GM21723 (cell line): ENCODE measurements at regions not wholly inside any gene's neighbourhood (a gene's known extent, or its start where the extent isn't known, plus 50 kb on each side); places are given as distances from the start of the nearest gene placed in this dataset.

Experiments
- ATAC-seq: cut with Tn5 transposase; IDR thresholded peaks from one replicate; pipeline ENCODE4 v1.9.1; 2021; ENCODE audit warnings: mild to moderate bottlenecking, moderate library complexity; ENCODE audit not compliant: unreplicated experiment

DNA sequence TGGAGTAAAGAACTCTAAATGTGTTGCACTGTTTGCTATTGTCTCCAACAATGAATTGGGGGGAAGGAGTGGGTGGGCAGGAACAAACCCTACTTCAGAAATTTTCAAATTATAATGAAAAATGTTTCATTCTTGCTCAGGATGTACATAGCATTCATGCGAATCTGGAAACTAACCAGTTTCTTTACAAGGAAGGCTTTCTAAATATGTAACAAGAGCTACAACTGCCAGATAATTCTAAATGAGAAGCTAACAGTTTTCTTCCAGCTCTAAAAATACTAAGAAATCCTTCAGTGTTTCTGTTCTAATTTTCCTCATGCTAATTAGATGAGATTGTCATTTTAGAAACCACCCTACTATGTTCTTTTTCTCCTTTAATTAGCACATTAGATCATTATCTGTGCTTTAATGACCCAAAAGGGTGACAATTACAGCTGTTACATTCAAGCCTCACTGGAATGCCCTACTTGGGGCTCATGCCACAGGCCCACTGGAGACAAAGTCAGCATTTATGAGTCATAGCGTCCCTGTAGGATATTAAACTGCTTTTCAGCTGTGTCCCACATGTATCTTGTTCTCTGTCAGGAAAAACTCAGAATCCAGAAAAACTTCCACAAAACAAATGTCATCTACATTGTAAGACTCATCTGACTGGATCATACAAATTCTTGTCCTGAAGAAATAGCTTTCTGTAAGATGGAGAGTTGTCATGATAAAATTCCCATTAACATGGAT lies 804.6 kb upstream of the CXADR start:
- no peak for ATAC-seq

DNA sequence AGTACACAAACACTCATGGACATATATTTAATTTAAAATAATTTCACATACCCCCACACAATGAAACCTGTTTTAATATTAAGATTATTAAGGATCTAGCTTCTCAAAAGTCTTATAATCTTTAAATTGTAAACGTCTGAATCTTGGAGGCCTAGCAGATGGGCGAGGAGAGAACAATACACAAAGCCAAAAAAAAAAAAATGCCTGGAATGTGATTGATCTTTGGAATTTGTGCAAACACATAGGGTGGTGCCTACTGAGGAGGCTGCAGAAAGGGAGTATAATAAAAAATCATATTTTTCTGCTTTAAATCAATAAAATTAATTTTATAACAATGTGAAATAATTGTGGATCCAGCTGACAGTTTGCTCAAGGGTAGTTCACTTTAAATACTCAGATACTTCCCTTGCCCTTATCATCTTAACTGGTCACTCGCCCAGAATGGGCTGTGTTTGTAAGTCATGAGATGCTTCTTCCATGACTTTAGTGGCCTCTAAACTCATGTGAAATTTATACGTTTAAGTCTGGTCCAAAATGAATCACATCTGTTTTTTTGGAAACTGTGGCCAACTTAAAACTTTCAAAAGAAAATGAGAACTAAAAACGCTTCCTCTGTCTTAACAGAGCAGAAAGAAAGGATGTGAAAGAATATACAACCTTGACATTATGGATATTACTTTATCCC lies 802.8 kb upstream of the CXADR start:
- ATAC-seq: no peak

DNA sequence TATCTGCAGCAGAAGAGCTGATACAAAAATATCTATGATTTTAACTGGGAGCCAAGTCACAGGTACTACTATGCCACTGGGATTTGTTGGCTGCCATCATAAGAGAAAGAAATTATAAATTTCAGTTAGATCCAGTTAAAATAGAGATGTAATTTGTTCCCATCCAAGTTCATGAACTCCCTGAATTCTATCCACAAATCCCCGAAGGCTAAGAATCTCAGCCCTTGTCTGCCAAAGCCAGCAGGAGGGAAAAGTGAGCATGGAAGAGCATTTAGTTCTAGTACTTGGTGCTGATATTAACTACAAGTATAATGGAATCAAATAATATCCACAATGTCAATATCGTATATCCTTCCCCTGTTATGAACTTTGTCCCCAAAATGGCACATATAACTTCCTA lies 801.1 kb upstream of the CXADR start:
- ATAC-seq: no peak

DNA sequence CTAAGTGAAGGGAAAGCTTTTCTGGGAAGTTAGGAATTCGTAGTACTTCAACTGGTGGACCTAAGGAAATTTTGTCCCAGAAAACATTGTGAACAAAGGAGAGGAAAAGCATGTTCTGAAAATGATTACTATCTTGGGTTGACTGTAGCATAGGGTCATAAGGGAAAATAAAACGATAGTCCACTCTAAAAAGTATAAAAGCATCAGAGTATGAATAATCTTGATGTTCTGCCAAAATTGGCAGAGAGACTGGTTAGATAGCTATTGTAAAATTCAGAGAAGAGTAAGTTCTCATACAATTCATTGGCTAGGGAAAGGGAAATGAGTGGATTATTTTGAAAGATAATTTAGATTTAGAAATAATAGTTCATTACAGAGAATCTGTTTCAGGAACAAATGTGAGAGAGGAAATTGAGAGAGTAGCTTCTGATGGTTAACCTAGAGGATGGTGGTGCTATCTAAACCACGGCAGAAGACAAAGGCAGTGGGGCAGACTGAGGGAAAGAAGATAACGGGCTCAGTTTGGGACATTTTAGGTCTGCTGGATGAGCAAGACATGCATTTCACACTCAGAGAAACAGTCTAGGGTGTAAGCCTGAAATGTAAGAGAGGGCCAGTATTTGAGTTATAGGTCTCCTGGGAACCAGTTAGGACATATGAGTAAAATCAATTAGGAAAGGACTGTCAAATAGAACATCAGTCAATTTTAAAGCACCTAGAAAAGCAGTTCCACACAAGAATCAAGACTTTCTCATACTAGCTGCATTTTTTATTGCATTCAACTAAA lies 799.3 kb upstream of the CXADR start:
- ATAC-seq: no peak

DNA sequence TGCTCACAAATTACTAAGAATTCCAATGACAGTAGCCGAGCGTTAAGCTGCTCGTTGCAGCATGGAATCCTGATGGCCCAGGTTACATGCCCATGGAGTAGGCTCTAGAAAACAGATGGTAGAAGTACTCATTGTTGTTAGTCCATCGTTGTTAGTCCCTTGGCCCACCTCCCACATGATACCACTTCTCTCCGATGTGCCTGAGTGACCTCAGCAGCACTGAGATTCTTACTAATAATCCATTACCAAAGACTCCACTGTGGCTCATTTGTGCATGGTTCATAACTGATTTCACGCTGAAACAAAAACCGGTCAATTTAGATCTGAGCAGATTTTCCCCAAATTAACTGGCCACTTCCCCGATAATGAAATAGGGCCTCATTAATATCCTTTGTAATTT lies 772.3 kb upstream of the CXADR start:
- no peak for ATAC-seq

DNA sequence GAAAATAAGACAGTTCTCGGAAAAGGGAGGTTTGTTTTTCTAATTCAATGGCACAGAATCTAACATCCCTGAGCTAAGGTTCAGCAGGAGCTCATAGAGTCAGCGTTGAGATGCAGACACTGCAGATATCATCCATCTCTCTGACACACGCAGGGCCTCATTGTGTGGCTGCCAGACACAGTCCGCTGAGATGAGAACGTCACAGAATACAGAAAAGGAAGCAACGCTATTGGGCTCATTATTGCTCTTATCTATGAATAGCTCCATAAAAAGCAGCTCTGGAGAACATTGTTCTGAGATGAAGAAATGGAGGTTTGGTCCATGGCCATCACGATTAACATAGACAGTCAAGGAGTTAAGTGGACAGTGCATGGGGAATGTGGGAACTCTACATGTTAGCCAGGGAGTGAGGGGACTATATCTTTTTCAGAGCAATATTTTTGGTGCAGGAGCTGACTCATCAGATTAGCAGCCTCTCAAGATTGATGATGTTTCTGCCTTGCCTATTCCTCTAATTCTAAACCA lies 771.6 kb upstream of the CXADR start:
- ATAC-seq: no peak

DNA sequence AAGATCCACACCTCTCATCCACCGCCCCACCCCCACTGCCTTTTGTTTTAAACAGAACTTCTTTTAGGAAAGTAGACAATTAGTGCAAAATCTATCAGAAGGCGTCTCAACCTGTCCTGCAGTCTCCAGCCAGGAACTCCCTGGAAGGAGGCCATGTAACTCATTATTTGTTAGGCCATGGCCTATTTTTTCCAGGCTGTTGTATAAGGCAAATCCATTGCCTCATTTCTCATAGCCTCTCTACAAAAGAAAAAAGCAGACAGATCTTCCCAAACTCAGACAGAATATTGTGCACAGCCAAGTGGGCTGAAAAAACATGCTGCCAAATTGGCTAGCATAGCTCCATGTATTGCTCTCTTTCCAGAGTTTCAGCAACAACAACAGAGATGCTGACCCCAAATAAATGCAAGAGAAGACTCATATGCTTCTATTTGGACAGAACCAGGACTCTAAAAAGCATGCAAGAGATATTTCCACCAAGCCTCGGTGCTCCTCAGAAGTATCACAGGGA lies 770.7 kb upstream of the CXADR start:
- no peak for ATAC-seq

DNA sequence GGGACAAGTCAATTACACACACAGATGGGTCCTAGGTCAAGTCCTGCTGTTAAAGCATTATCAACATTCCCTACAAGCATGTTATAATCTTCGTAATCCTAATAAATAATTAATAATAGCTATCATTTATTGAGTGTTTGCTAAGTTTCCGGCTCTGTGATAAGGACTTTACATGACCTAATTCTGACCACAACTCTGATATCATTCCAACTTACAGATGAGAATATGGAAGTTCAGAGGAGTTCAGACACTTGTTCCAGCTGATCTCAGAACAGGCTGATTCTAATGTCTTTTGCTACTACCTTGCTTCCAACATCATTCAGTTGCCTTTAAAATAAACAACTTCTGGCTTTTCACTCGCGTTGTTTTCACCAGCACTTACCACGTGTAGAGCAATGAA lies 770.1 kb upstream of the CXADR start:
- no peak for ATAC-seq

DNA sequence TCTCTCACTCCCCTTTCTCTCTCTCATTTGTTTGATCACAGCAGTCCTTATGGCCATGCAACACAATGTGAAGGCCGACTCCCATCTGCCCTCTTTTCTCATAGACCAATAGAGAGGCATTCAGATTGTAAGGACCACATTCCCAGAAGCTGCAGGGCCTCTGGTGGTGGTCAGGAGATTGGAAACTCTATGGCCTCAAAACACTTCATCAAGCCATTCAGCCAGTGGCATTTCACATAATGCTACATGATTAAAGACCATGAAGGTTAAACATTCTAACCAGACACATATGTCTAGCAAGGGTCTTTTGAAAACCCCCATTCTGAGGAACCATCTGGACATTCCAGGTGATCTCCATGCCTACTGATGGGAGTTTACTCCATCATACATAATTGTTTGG lies 769.5 kb upstream of the CXADR start:
- no peak for ATAC-seq

DNA sequence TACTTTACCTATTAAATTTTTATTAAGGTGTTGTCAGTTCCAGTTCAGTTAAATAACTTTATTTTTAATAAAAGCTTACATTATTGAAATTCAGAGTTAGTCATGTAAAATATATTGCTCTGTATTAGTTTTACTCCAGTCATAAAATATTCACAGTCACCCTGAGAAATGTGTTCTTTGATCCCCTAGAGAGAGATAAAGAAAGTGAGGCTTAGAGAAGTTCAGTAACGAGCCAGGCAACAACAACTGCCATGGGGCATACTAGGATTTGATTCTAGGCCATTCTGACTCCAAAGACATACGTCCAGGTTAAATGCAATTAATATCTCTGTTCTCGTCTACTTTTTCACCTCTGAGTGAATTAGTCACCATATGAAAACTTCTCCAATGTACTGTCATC lies 761.9 kb upstream of the CXADR start:
- no peak for ATAC-seq

DNA sequence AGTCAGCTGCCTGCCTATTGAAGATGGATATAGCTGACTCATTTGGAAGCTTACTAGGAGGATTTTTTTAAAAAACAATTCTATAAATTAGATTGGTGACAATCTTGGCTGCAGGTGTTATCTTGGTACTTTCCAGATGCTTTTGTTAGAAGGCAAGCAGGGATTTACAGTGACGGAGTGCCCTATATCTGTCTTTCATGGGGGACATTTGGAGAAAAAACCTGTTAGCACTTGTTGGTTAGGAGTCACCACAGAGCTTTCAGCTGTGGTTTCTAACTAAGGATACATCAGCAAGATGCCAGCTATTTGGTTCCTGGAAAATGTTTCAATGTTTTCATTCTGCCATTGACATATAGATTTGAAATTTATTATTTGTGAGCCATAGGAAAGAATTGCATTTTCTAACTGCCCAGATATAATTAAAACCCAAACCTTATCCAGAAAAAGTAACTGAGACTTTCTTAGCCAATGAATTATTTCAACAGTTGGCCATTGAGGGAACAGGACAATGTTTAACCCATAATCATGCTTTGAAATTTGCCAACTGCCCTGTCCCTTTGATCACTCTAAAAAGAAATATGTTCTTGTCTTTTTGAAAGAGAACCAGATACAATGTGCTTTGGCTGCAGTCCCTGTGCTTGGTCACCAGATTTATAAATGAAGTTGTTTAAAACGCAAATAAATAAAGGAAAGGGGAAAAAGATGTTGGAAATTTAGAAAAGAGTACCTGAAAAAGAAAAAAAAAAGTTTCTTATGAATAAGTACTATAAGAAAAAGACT lies 761.0 kb upstream of the CXADR start:
- ATAC-seq: no peak

DNA sequence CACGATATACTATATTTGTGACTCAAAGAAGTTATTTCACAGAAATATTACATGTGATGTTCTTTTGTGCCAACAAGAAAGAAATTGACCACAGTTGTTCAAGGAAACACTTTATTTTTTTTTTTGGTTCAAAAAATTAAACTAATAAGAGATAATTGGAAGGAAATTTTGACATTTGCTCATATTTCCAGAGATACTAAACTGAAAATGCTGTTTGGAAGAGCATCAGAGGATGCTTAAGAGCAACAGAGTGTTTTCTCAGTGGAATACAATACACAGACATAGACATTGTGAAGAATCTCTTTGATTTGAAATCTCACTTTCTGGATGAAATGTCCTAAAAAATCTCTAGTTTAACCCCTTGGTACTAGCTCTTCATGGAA lies 760.4 kb upstream of the CXADR start:
- ATAC-seq: no peak

DNA sequence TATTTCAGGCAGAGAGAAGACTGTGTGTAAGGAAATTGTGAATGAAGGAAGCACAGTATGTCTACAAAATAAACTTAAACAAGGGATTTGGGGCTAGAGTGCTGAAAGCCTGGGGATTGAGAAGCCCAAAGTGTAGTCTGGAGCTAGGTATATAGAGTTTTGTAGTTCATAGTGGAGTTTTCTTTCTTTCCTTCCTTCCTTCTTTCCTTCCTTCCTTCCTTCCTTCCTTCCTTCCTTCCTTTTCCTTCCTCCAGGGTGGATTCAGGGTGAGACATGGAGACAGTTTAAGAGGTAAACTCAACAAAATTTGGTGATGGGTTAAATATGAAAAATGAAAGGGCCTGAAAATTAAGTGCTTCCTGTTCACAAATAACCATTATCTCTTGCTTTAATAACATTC lies 757.8 kb upstream of the CXADR start:
- no peak for ATAC-seq

DNA sequence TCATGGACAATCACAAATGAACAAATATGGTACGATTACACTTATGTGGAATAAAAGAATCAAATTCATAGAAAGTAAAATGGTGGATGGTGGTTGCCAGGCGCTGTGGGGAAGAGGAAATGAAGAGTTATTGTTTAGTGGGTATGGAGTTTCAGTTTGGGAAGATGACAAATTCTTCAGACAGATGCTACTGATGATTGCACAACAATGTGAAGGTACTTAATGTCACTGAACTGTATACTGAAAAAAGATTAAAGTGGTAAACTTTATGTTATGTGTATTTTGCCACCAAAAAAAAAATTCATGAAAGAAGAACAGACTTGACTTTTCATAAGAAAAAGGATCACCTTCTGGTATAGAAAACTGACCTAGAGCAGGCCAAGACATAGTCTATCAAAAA lies 745.6 kb upstream of the CXADR start:
- ATAC-seq: no peak

DNA sequence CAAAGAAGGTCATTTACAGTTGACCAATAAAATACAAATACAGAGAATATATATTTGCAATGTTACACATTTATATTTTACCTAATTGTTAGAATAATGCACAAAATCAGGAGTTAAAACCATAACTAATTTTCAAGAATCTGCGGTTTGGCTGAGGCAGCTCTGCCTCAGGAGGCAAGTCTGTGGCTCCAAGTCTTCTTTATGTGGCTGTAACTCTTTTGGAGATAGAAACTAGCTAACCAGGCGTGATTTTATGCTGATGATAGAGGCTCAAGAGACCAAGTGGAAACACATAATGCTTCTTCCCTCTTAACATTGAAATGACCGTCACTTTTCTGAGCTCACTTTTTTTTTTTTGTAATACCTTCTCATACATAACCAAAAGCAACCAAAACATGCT lies 744.7 kb upstream of the CXADR start:
- ATAC-seq: no peak

DNA sequence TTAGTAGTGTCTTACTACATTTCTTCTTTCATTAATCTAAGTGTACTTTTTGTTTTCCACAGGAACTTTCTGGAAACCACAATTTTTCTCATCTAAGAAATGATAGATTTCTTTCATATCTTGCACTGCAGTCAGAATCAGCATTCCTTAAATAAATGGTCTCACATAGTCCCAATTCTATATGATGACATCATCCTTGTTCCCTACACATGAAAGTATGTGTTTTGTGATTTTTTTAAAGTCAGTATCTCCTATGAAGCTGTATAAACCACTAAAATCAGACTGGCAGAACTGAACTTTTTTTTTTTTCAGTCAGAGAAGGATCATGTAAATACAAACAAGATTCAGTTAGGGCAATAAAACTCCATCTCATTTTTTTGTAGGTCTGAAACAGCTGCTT lies 742.6 kb upstream of the CXADR start:
- ATAC-seq: no peak

DNA sequence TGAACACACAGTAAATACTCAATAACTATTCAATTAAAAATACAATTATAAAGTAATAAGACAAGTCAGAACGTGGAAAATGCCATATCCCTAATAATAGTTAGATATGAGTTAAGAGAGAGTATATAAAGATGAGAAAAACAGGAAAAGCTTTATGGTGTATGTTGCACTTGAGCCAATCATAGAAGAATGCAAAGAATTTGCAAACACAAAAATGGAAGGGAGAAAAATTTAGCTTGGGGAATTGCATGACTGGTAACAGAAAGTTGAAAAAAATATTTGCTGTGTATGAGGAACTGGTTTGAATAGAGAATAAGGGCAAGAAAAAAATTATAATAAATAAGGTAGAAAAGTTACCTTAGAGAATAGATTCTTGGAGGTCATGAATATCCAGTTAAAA lies 739.6 kb upstream of the CXADR start:
- ATAC-seq: no peak

DNA sequence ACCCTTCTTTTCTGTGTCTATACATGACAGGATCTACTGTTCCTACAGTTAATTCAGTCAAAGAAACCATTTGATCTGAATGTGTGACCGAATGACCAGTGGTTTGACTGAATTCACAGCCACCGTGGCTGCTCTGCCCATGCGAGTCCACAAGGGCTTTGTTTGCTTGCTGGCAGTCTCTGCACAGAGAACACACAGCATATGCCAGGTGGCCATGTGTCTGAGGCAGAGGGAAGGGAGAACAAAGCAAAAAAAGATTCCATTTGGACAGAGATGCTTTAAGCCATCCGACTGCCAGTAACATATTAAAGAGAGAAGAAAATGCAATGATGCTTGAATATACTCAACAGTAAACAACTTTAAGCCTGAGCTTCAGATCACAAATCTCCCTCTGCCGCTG lies 737.8 kb upstream of the CXADR start:
- ATAC-seq: no peak

DNA sequence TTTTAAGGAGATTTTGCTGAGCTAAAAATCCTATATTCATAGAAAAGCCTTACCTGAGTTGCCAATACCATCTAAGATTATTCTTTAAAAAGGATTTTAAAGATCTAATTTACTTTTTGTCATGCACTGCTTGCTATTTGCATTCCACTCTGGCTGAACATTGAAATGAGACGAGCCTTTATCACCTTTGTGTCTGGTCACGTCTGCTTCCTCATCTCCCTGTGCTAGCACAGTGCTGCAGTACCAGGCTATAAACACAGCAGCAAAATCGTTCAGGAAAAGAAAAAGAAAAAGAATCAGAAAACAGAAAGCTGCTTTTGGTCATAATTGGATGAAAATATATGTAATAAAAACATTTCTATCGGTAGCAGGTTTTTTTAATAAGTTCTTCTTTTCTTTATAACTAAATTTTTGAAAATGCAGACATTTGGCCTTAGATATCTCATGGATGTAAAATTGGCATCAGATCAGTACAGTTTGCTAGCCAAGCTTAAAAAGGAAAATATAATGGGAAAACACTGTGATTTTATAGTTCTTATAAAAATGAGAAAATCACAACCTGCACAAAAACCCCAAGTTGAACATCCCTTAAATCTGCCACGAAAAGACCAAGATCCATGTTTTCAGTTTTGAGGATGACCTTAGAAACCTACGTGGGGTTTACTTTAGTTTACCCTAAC lies 735.7 kb upstream of the CXADR start:
- ATAC-seq: no peak

DNA sequence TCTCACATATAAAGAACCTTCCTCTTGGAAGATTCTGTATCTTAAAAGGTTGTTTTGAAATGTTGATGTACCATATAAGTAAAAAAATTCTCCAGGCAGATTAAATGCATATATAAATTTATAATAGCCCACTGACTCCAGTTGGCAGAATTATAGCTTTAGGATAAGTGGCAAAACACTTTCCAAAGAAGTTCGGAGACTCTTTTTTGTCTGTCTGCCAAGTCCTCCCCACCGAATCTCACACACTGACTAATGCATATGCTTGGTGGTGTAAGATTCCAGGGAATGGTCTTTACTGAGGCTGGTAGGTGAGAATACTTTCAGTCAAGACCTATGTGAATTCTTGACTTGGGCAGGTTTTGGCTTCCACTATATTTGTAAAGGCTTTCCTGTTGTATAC lies 724.3 kb upstream of the CXADR start:
- no peak for ATAC-seq
